ENCODE measurements at regions not wholly inside any gene's neighbourhood (a gene's known extent, or its start where the extent isn't known, plus 50 kb on each side); places are given as distances from the start of the nearest gene placed in this dataset.

DNA sequence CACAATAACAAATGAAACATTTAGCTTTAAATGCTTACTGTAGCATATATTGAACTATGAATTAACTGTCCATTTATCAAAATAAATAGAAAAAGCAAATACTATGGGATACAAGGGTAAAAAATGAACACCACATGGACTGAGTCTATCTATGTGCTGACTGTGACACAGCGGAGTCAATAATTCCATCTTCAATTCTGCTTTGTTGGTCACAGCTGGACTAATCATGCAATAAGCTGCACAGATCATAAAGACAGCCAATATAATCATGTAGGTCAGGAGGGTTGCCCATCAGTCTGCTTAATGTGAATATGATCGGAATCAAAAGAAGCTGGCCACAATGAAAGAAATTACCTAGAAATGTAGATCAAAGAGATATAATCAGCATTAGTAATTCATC, 95.7 kb upstream of the FAM47A start:
- TF ChIP-seq, protein P1, sequence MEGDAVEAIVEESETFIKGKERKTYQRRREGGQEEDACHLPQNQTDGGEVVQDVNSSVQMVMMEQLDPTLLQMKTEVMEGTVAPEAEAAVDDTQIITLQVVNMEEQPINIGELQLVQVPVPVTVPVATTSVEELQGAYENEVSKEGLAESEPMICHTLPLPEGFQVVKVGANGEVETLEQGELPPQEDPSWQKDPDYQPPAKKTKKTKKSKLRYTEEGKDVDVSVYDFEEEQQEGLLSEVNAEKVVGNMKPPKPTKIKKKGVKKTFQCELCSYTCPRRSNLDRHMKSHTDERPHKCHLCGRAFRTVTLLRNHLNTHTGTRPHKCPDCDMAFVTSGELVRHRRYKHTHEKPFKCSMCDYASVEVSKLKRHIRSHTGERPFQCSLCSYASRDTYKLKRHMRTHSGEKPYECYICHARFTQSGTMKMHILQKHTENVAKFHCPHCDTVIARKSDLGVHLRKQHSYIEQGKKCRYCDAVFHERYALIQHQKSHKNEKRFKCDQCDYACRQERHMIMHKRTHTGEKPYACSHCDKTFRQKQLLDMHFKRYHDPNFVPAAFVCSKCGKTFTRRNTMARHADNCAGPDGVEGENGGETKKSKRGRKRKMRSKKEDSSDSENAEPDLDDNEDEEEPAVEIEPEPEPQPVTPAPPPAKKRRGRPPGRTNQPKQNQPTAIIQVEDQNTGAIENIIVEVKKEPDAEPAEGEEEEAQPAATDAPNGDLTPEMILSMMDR (conservative IDR thresholded peaks at IDR 0.05; ENCODE audit: low read length): no peak
- TF ChIP-seq EZH2phosphoT487 (IDR thresholded peaks at IDR 0.05; ENCODE audit: borderline replicate concordance, low read depth, low read length): no peak

Data from OCI-LY7 (cell line).